GM19452 (cell line): ENCODE measurements at regions not wholly inside any gene's neighbourhood (a gene's known extent, or its start where the extent isn't known, plus 50 kb on each side); places are given as distances from the start of the nearest gene placed in this dataset.
"Not testable (repeated sequence)": the region's sequence is repeated elsewhere in the genome, so short reads cannot be mapped to it uniquely, and the experiment has no call there.

Experiments
- ATAC-seq: cut with Tn5 transposase; IDR thresholded peaks from one replicate; pipeline ENCODE4 v1.9.1; 2021; ENCODE audit not compliant: unreplicated experiment

- ATAC-seq, result no peak
Observed at GRCh38 chr4:12492730-12493393, 991.3 kb downstream of the RAB28 start.

GRCh38 chr4:12488672-12489071, 995.5 kb downstream of the RAB28 start:
- ATAC-seq, result no peak

- no peak for ATAC-seq
Observed at GRCh38 chr4:12487000-12487399, 997.1 kb downstream of the RAB28 start.

GRCh38 chr4:12472087-12472486, 1012.1 kb downstream of the RAB28 start:
- no peak for ATAC-seq

GRCh38 chr4:12471193-12471592, 1012.9 kb downstream of the RAB28 start:
- no peak for ATAC-seq

GRCh38 chr4:12461576-12461975, 1022.6 kb downstream of the RAB28 start:
- ATAC-seq, result not testable (repeated sequence)

GRCh38 chr4:12459126-12459525, 1025.0 kb downstream of the RAB28 start:
- no peak for ATAC-seq

GRCh38 chr4:12458621-12459020, 1025.5 kb downstream of the RAB28 start:
- no peak for ATAC-seq

GRCh38 chr4:12452291-12452690, 1023.6 kb upstream of the HS3ST1 start:
- ATAC-seq, result no peak

GRCh38 chr4:12447451-12447850, 1018.8 kb upstream of the HS3ST1 start:
- no peak for ATAC-seq

- ATAC-seq, result no peak
Observed at GRCh38 chr4:12446657-12447185, 1018.0 kb upstream of the HS3ST1 start.

- ATAC-seq, result no peak
Observed at GRCh38 chr4:12446256-12446655, 1017.6 kb upstream of the HS3ST1 start.

- no peak for ATAC-seq
Observed at GRCh38 chr4:12445711-12446235, 1017.1 kb upstream of the HS3ST1 start.

GRCh38 chr4:12439633-12440305, 1011.1 kb upstream of the HS3ST1 start:
- no peak for ATAC-seq

GRCh38 chr4:12431259-12431658, 1002.6 kb upstream of the HS3ST1 start:
- not testable (repeated sequence) for ATAC-seq

- no peak for ATAC-seq
Observed at GRCh38 chr4:12421364-12421763, 992.7 kb upstream of the HS3ST1 start.

- ATAC-seq, result no peak
Observed at GRCh38 chr4:12416755-12417154, 988.1 kb upstream of the HS3ST1 start.

- no peak for ATAC-seq
Observed at GRCh38 chr4:12414181-12414812, 985.6 kb upstream of the HS3ST1 start.

GRCh38 chr4:12411072-12411471, 982.4 kb upstream of the HS3ST1 start:
- ATAC-seq, result no peak

GRCh38 chr4:12409507-12410190, 981.0 kb upstream of the HS3ST1 start:
- no peak for ATAC-seq

GRCh38 chr4:12408364-12408763, 979.7 kb upstream of the HS3ST1 start:
- ATAC-seq, result no peak
